ENCODE measurements at regions not wholly inside any gene's neighbourhood (a gene's known extent, or its start where the extent isn't known, plus 50 kb on each side); places are given as distances from the start of the nearest gene placed in this dataset.

DNA sequence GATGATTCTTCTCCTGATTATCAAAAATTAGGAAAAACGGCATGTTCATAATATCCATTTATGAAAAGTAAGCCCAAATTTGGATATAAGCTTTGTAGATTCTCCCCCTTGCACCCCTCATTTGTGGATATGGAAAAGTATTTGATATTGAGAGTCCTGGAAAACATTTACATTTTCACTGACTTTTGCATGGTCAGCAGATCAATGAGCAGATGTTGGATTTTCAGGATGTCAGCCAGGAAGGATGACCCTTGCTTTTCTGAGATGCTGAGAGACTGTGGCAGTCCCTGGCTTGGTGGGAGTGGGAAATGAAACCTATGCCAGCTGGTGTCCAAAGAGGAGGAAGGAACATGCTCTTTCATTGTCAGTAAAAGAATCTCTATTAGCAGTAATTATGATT, 410.8 kb downstream of the DMAC1 start:
- DNase-seq, result no peak
- TF ChIP-seq, protein P1, sequence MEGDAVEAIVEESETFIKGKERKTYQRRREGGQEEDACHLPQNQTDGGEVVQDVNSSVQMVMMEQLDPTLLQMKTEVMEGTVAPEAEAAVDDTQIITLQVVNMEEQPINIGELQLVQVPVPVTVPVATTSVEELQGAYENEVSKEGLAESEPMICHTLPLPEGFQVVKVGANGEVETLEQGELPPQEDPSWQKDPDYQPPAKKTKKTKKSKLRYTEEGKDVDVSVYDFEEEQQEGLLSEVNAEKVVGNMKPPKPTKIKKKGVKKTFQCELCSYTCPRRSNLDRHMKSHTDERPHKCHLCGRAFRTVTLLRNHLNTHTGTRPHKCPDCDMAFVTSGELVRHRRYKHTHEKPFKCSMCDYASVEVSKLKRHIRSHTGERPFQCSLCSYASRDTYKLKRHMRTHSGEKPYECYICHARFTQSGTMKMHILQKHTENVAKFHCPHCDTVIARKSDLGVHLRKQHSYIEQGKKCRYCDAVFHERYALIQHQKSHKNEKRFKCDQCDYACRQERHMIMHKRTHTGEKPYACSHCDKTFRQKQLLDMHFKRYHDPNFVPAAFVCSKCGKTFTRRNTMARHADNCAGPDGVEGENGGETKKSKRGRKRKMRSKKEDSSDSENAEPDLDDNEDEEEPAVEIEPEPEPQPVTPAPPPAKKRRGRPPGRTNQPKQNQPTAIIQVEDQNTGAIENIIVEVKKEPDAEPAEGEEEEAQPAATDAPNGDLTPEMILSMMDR (IDR thresholded peaks at IDR 0.05; ENCODE audit: low read depth, low read length, missing control alignments), result no peak
- H3K27ac ChIP-seq, result no peak overlapping the region
- no peak overlapping the region for H3K4me3 ChIP-seq (ENCODE audit: low read depth, low read length)
- H3K36me3 ChIP-seq (replicated peaks), result no peaks in the 10 kb centered on the region
- H3K27me3 ChIP-seq (replicated peaks), result no peaks in the 10 kb centered on the region
- in situ Hi-C loops (cut with HindIII; ENCODE audit: low pct_ligation_motif_present, low sequenced_read_pairs), result no loop called here

DNA sequence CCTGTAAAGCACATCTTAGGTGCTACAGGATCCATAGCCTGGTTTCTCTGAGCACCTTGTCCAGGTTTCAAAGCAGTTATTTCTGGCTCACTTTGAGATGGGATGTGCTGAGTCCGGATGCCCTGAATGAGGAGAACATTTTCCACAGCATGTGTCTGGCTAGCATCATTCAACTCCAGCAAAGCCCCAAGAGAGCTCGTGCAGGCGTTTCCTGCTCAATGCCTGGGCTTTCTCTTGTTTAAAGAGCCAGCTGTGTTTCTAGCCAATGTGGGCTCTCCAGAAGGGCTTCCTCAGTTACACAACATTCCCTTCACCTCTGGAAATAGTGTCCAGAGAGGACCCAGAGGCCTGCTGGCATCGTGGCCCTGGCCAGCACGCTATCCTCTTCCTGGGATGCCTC, 411.7 kb downstream of the DMAC1 start:
- Histone ChIP-seq H3K27ac (no peak overlapping the region), H3K36me3 (replicated peaks) (no peaks in the 10 kb centered on the region), H3K4me3 (ENCODE audit: low read depth, low read length) (no peak overlapping the region), H3K27me3 (replicated peaks) (no peaks in the 10 kb centered on the region)
- in situ Hi-C loops (cut with HindIII; ENCODE audit: low pct_ligation_motif_present, low sequenced_read_pairs), result no loop called here
- TF ChIP-seq, protein P1 (IDR thresholded peaks at IDR 0.05; ENCODE audit: low read depth, low read length, missing control alignments), result no peak
- DNase-seq, result no peak

GRCh38 chr9:7382304-7382703, 417.3 kb downstream of the DMAC1 start:
- in situ Hi-C loops (cut with HindIII; ENCODE audit: low pct_ligation_motif_present, low sequenced_read_pairs), result no loop called here
- H3K4me3 ChIP-seq (ENCODE audit: low read depth, low read length), result no peak overlapping the region
- no peaks in the 10 kb centered on the region for H3K36me3 ChIP-seq (replicated peaks)
- no peak overlapping the region for H3K27ac ChIP-seq
- no peaks in the 10 kb centered on the region for H3K27me3 ChIP-seq (replicated peaks)
- no peak for DNase-seq
- TF ChIP-seq, protein P1 (IDR thresholded peaks at IDR 0.05; ENCODE audit: low read depth, low read length, missing control alignments), result no peak

DNA sequence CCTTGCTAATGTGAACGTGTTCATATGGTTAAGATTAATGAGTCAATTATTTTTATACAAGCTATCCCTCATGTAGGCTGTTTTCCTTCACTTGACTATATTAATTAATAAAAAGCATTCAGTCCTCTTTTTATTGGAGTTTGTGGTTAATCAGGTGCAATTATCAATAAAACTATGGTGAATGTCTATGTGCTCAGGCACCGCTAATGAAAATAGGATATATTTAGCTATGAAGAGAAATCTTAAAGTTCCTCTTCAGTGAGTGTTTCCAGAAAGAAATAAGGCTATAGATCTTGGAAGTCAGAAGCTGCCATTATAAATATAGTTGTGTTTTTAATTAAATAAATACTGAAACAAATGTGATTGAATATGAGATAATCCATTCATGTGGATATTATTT, 422.1 kb downstream of the DMAC1 start:
- Histone ChIP-seq H3K27me3 (replicated peaks) (no peaks in the 10 kb centered on the region), H3K27ac (no peak overlapping the region), H3K4me3 (ENCODE audit: low read depth, low read length) (no peak overlapping the region), H3K36me3 (replicated peaks) (no peaks in the 10 kb centered on the region)
- in situ Hi-C loops (cut with HindIII; ENCODE audit: low pct_ligation_motif_present, low sequenced_read_pairs), result no loop called here
- TF ChIP-seq, protein P1 (IDR thresholded peaks at IDR 0.05; ENCODE audit: low read depth, low read length, missing control alignments), result no peak
- DNase-seq, result no peak

DNA sequence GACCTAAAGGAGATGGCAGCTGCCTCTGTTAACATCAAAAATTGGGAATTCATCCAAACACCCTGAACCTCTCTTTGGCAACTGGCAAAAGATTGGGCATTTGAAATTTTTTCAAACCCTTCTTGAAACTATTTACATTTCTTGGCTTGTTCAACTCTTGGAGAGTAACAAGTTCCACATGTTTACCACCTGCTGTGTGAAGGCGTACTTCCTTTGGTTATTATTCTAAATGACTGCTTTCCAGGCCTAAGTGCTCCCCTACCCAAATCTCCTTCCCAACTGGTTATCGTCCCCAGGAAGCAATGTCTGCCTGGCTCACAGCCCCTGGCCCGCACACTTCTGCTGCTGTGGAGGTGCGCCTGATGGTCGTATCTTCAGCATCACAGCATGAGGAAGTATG, 422.7 kb downstream of the DMAC1 start:
- no peaks in the 10 kb centered on the region for H3K36me3 ChIP-seq (replicated peaks)
- H3K27ac ChIP-seq, result no peak overlapping the region
- TF ChIP-seq, protein P1 (IDR thresholded peaks at IDR 0.05; ENCODE audit: low read depth, low read length, missing control alignments), result no peak
- no peak for DNase-seq
- no peaks in the 10 kb centered on the region for H3K27me3 ChIP-seq (replicated peaks)
- no peak overlapping the region for H3K4me3 ChIP-seq (ENCODE audit: low read depth, low read length)
- in situ Hi-C loops (cut with HindIII; ENCODE audit: low pct_ligation_motif_present, low sequenced_read_pairs), result no loop called here

DNA sequence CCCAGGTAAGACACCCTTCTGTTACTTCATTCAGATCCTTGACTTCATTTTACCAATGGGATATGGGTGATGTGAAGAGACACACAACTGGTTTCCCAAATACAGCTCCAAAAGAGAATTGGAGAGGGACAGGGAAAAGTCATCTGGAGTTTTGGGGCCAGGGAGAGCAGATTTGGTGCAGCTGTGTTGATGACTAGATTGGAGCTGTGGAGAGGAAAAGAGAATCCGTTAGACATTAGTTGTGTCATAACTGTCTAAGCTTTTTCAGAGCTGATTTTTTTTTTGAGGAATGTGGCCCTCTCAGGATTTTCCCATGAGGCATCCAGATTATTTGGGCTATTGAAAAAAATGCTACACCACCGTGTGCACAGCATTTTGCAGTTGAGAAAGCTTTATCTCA, 423.4 kb downstream of the DMAC1 start:
- in situ Hi-C loops (cut with HindIII; ENCODE audit: low pct_ligation_motif_present, low sequenced_read_pairs), result no loop called here
- TF ChIP-seq, protein P1 (IDR thresholded peaks at IDR 0.05; ENCODE audit: low read depth, low read length, missing control alignments), result no peak

More for the DNA sequence above, 423.4 kb downstream of the DMAC1 start:
- Histone ChIP-seq H3K4me3 (ENCODE audit: low read depth, low read length) (no peak overlapping the region), H3K27ac (no peak overlapping the region), H3K36me3 (replicated peaks) (no peaks in the 10 kb centered on the region), H3K27me3 (replicated peaks) (no peaks in the 10 kb centered on the region)
- DNase-seq, result no peak

All from brain microvascular endothelial cell (primary cell).